HG03159 (cell line): ENCODE measurements at regions not wholly inside any gene's neighbourhood (a gene's known extent, or its start where the extent isn't known, plus 50 kb on each side); places are given as distances from the start of the nearest gene placed in this dataset.
"Not testable (repeated sequence)": the region's sequence is repeated elsewhere in the genome, so short reads cannot be mapped to it uniquely, and the experiment has no call there.

Source experiments
- ATAC-seq: cut with Tn5 transposase; IDR thresholded peaks from one replicate; pipeline ENCODE4 v1.9.1; 2021; ENCODE audit warnings: mild to moderate bottlenecking, moderate library complexity; ENCODE audit not compliant: unreplicated experiment

GRCh38 chr2:128593518-128593878, 274.8 kb upstream of the HS6ST1 start:
- ATAC-seq = no peak

DNA sequence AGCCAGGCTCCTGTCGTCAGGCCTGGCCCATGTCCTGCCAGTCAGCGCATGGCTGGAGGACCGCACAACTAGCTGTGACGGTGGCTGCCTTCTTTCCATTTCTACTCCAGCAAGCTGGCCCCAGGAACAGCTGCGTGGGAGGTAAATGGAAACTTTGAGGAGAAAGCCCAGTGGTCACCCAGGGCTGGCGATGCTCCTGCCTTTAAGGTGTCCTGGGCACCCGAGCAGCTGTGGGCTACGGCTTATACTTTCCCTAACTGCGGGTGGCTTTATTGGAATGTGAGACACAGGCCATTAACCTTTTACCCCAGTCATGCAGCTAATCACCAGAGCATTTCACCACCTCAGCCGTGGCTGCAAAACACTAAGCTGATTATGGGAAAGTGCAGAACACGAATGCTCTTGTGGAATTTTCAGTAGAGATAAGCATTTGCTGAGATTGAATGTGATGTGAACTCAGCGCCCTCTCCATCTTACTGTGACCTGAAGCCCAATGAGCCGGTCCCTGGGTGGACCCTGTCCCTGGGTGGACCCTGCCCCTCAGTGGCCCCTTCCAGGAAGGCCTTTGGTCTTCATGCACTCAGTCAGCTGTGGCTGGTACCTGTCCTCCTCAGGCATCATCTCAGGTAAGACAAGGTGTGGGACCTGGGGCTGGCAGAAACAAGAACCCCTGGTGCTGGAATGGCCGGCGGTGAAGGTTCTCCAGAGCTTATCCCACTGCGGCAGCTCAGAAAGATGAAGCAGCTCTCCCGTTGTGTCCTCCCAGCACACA, 275.4 kb upstream of the HS6ST1 start:
- ATAC-seq = no peak

- no peak for ATAC-seq
These were observed 275.9 kb upstream of the HS6ST1 start for GRCh38 chr2:128594651-128594910.

- no peak for ATAC-seq
These were observed 276.4 kb upstream of the HS6ST1 start for GRCh38 chr2:128594953-128595677.

- no peak for ATAC-seq
These were observed 277.2 kb upstream of the HS6ST1 start for GRCh38 chr2:128595763-128596395.

GRCh38 chr2:128596396-128597120, 277.9 kb upstream of the HS6ST1 start:
- no peak for ATAC-seq

DNA sequence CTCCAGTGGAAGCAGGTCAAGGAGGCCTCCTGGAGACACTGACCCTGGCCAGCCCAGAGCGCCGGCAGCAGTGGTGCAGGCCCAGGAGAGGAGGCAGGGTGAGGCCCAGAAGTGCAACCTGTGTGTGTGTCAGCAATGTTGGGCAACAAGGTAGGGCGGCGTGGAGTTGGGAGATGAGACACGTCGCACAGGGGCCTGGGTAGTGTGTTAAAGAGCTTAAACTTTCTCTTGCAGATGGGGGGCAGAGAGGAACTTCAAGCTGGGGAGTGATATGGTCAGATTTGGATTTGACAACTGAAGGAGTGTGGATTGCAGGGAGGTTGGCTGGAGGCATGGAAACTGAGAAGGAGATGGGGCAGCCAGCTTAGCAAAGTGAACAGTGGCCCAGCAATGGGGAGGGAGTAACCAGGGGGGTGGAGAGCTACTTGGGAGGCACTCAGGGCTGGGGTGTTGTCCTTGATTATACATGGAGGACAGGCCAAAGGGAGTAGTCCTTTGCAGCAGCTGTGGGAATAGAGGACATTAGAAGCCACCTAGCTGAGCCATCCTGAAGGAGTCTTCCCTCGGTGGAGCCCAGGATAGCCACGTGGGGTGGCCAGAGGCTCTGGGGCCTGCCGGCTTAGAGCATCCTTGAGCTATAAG, 278.6 kb upstream of the HS6ST1 start:
- ATAC-seq = no peak

- not testable (repeated sequence) for ATAC-seq
These were observed 279.6 kb upstream of the HS6ST1 start for GRCh38 chr2:128598260-128598659.

DNA sequence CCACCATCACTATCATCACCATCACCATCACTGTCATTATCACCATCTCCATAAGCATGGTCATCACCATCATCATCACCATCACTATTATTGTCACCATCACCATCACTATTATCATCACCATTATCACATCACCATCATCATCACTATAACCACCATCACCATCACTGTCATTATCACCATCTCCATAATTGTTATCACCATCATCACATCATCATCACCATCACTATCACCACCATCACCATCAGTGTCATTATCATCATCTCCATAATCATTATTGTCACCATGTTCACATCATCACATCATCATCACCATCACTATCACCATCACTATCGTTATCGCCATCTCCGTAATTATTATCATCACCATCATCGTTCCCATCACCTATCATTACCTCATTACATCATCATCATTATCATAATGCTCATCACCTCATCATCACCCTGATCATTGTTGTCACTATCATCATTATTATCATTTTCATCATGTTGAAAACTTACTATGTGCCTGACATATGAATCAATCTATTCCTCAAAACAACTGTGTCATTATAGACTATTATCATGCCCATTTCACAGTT, 280.3 kb upstream of the HS6ST1 start:
- no peak for ATAC-seq

- ATAC-seq = no peak
These were observed 281.0 kb upstream of the HS6ST1 start for GRCh38 chr2:128599700-128600099.

DNA sequence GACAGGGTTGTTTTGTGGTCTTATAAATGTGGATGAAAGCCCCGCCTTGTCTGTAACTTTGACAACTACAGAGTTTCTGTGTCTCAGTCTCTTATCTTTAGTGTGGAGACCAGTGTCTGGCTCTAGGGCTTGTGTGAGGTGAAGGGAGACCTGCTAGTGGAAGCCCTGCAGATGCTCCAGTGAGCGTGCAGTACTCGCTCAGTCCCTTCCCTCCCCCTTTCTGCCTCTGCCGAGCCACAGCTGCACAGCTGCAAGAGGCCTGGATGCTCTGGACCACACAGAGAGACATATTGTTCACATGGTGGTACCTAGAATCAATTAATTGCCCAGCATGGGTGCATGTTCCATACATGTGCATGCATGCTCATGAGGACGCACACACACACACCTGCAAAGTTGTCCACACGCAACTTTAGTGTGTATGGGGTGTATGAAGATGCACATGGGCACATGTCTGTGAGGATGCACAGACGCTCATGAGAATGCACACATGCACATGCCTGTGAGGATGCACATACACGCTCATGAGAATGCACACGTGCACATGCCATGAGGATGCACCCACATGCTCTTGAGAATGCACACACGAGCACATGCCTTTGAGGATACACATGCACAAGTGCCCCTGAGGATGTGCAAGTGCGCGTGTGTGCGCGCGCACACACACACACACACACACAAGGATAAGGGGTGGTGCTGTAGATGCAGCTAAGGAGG, 282.1 kb upstream of the HS6ST1 start:
- no peak for ATAC-seq

- ATAC-seq = no peak
These were observed 282.8 kb upstream of the HS6ST1 start for GRCh38 chr2:128601298-128602037.

GRCh38 chr2:128602038-128602698, 283.5 kb upstream of the HS6ST1 start:
- no peak for ATAC-seq

DNA sequence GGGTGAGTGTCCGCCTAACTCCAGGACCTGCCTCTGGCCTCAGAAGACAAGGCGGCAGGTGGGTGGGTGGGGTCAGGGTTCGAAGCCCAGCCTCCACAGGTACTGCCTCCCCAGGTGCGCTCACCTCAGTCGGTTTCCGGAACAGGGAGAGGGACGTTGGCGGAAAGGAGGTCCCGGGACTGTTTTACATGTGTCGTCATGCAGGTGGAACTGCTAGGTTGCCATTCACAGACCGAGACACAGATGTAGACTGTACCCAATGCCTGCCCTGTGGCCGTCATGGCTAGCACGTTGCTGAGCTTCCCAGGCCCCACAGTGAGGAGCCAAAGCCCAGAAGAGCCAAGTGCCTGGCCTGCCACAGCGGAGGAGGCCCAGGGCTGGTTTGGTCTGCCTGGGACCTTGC, 284.0 kb upstream of the HS6ST1 start:
- ATAC-seq = no peak

- ATAC-seq = no peak
These were observed 284.8 kb upstream of the HS6ST1 start for GRCh38 chr2:128603411-128603924.

DNA sequence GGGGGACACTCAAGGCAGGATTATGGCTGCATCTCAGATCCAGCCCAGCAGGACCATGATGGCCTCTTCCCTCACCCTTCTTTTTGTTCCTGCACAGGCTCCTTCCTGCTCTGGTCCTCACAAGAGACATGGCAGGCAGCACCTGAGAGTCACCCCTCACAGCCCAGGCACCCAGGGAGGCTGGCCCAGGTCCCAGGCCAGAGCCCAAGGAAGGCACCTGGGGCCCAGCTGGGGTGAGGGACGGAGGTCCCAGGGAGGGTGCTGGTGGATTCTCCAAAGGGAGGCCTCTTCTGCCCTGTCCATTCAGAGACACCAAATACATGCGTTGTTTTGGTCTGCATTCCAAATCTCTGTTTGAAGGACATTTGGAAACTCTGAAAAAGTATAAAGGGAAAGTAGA, 285.4 kb upstream of the HS6ST1 start:
- no peak for ATAC-seq

GRCh38 chr2:128604581-128604980, 285.9 kb upstream of the HS6ST1 start:
- ATAC-seq = not testable (repeated sequence)

- no peak for ATAC-seq
These were observed 286.8 kb upstream of the HS6ST1 start for GRCh38 chr2:128605421-128605820.

DNA sequence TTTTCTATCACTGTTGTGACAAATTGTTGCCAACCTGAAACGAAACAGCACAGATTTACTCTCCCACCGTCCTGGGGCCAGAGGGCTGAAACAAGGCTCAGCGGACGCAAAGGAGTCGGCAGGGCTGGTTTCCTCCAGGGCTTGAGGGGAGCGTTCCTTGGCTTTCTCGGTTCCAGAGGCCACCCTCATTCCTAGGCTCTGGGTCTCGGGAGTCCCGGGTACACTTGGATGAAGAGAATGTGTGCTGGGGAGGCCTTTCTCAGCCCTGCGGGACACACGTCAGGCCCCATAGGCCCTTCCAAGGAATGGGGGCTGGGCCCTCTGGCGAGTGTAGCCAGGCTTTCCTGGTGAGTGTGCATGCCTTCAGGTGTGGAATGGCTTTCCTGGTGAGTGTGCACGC, 287.3 kb upstream of the HS6ST1 start:
- ATAC-seq = no peak
